ENCODE measurements at regions not wholly inside any gene's neighbourhood (a gene's known extent, or its start where the extent isn't known, plus 50 kb on each side); places are given as distances from the start of the nearest gene placed in this dataset.

- no peaks in the 10 kb centered on the region for H3K27me3 ChIP-seq (ENCODE audit: insufficient read depth, low read depth, low read length)
- peak overlapping the region; percentile 58 for H3K4me2 ChIP-seq (ENCODE audit: low read length)
- peak overlapping the region; percentile 95 for H3K27ac ChIP-seq (ENCODE audit: low read length)
- H2AFZ ChIP-seq (ENCODE audit: low read depth, low read length): peak overlapping the region; percentile 17
- no peak for TF ChIP-seq MXI1 (conservative IDR thresholded peaks at IDR 0.05; ENCODE audit: poor library complexity, severe bottlenecking)
- peak; percentile 29 for TF ChIP-seq SMC3 (conservative IDR thresholded peaks at IDR 0.05; ENCODE audit: poor library complexity)
- TF ChIP-seq EP300 (conservative IDR thresholded peaks at IDR 0.05; ENCODE audit: poor library complexity, severe bottlenecking): peak; percentile 52
- TF ChIP-seq REST (IDR thresholded peaks at IDR 0.05; ENCODE audit: borderline replicate concordance): no peak
- no peak for TF ChIP-seq EZH2 (IDR thresholded peaks at IDR 0.05; ENCODE audit: borderline replicate concordance, insufficient read depth, low read length, poor library complexity, severe bottlenecking)
- peak; percentile 30 for TF ChIP-seq POLR2AphosphoS5 (IDR thresholded peaks at IDR 0.05)
- TF ChIP-seq CTCF (IDR thresholded peaks at IDR 0.05; ENCODE audit: poor library complexity, severe bottlenecking): no peak
- peak; percentile 51 for TF ChIP-seq RAD21 (conservative IDR thresholded peaks at IDR 0.05)
- TF ChIP-seq TAF1 (IDR thresholded peaks at IDR 0.05; ENCODE audit: low read depth): no peak
- H3K9me2 ChIP-seq (ENCODE audit: insufficient read depth, low read length): no peaks in the 10 kb centered on the region
- peak overlapping the region; percentile 57 for H3K9ac ChIP-seq (ENCODE audit: low read length)
- peak overlapping the region; percentile 52 for H3K4me3 ChIP-seq (ENCODE audit: low read length)
- H4K20me1 ChIP-seq (ENCODE audit: insufficient read depth): no peaks in the 10 kb centered on the region
- H3K9me3 ChIP-seq (ENCODE audit: low read length): no peaks in the 10 kb centered on the region
- no peaks in the 10 kb centered on the region for H3K79me2 ChIP-seq (replicated peaks; ENCODE audit: insufficient read depth, low read length)
- H3F3A ChIP-seq (ENCODE audit: insufficient read depth, low read length, poor library complexity, severe bottlenecking): peaks cover 20% of the 10 kb centered on the region
- no peaks in the 10 kb centered on the region for H3K36me3 ChIP-seq (ENCODE audit: insufficient read depth, low read length)
These were observed 229.4 kb upstream of the RGS6 start for GRCh38 chr14:71702786-71703185.

GRCh38 chr14:71703477-71703876, 228.8 kb upstream of the RGS6 start:
- peak overlapping the region; percentile 95 for H3K27ac ChIP-seq (ENCODE audit: low read length)
- H4K20me1 ChIP-seq (ENCODE audit: insufficient read depth): no peaks in the 10 kb centered on the region
- peaks cover 20% of the 10 kb centered on the region for H3F3A ChIP-seq (ENCODE audit: insufficient read depth, low read length, poor library complexity, severe bottlenecking)
- H3K9me3 ChIP-seq (ENCODE audit: low read length): no peaks in the 10 kb centered on the region
- peak overlapping the region; percentile 17 for H2AFZ ChIP-seq (ENCODE audit: low read depth, low read length)
- H3K79me2 ChIP-seq (replicated peaks; ENCODE audit: insufficient read depth, low read length): no peaks in the 10 kb centered on the region
- H3K4me2 ChIP-seq (ENCODE audit: low read length): peak overlapping the region; percentile 58
- H3K4me3 ChIP-seq (ENCODE audit: low read length): peak overlapping the region; percentile 52
- TF ChIP-seq CTCF (IDR thresholded peaks at IDR 0.05; ENCODE audit: poor library complexity, severe bottlenecking): no peak
- TF ChIP-seq TAF1 (IDR thresholded peaks at IDR 0.05; ENCODE audit: low read depth): no peak
- peak; percentile 20 for TF ChIP-seq RAD21 (conservative IDR thresholded peaks at IDR 0.05)
- peak; percentile 84 for TF ChIP-seq REST (IDR thresholded peaks at IDR 0.05; ENCODE audit: borderline replicate concordance)
- TF ChIP-seq POLR2AphosphoS5 (IDR thresholded peaks at IDR 0.05): peak; percentile 52
- no peak for TF ChIP-seq EZH2 (IDR thresholded peaks at IDR 0.05; ENCODE audit: borderline replicate concordance, insufficient read depth, low read length, poor library complexity, severe bottlenecking)
- TF ChIP-seq MXI1 (conservative IDR thresholded peaks at IDR 0.05; ENCODE audit: poor library complexity, severe bottlenecking): peak; percentile 55
- peak; percentile 23 for TF ChIP-seq SMC3 (conservative IDR thresholded peaks at IDR 0.05; ENCODE audit: poor library complexity)
- peak; percentile 71 for TF ChIP-seq EP300 (conservative IDR thresholded peaks at IDR 0.05; ENCODE audit: poor library complexity, severe bottlenecking)
- H3K36me3 ChIP-seq (ENCODE audit: insufficient read depth, low read length): no peaks in the 10 kb centered on the region
- no peaks in the 10 kb centered on the region for H3K9me2 ChIP-seq (ENCODE audit: insufficient read depth, low read length)
- H3K9ac ChIP-seq (ENCODE audit: low read length): peak overlapping the region; percentile 57
- no peaks in the 10 kb centered on the region for H3K27me3 ChIP-seq (ENCODE audit: insufficient read depth, low read depth, low read length)
